Activated CD8-positive, alpha-beta memory T cell treated with anti-CD3 and anti-CD28 coated beads, Interleukin-2, amount 10 ng/mL, durations not matched to agents 7 days and 5 days (primary cell): ENCODE measurements at regions not wholly inside any gene's neighbourhood (a gene's known extent, or its start where the extent isn't known, plus 50 kb on each side); places are given as distances from the start of the nearest gene placed in this dataset.

Experiments used
- ATAC-seq: fragments of 150-1000 bp; cut with Tn5 transposase; one replicate; pipeline ENCODE4 v1.10.0; 2021; ENCODE audit warnings: moderate library complexity
- CTCF ChIA-PET: fragments of 350-600 bp; sonication (Branson Sonifier 250); formaldehyde crosslinking; loops from one replicate; lab custom pipeline; 2021; ENCODE audit warnings: antibody characterized with exemption; lab: Charles Lee
- DNase-seq: peaks from one replicate; pipeline ENCODE4 v3.0.0-alpha.2; 2020
- H3K27ac Mint-ChIP-seq: one replicate; pipeline ENCODE4 v1.8.0; 2021; ENCODE audit warnings: mild to moderate bottlenecking, mixed read lengths
- H3K27me3 Mint-ChIP-seq: one replicate; pipeline ENCODE4 v1.8.0; 2021; ENCODE audit warnings: mixed read lengths
- H3K36me3 Mint-ChIP-seq: one replicate; pipeline ENCODE4 v1.8.0; 2021; ENCODE audit warnings: mild to moderate bottlenecking, mixed read lengths
- H3K4me1 Mint-ChIP-seq: one replicate; pipeline ENCODE4 v1.8.0; 2021; ENCODE audit warnings: mixed read lengths
- H3K4me3 Mint-ChIP-seq: one replicate; pipeline ENCODE4 v1.8.0; 2021; ENCODE audit warnings: mild to moderate bottlenecking, moderate library complexity, mixed read lengths
- H3K9me3 Mint-ChIP-seq: one replicate; pipeline ENCODE4 v1.8.0; 2022; ENCODE audit warnings: low read depth, mixed read lengths

DNA sequence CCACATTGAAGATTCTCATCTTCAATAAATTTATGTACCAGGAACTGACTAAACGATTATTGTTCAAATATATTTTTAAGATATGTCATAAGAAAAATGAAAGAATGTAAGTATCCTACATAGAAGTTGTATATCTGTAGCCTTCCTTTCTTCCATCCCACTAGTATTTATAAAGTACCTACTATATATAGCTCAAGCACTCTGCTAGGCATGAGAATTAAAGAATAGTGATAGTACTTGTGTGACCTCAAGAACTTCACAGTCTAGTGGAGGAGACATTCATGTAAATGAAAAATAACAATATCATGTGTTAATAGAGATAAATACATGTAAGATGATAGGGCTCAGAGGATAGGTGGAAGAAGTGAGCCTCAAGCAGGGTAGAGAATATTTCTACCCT, 201.0 kb upstream of the HMHB1 start:
- Mint-ChIP-seq H3K9me3 (peaks cover 7% of the 10 kb centered on the region), H3K4me3 (no peak overlapping the region), H3K27ac (no peak overlapping the region), H3K36me3 (peaks cover 55% of the 10 kb centered on the region), H3K4me1 (peaks cover 24% of the 10 kb centered on the region), H3K27me3 (no peaks in the 10 kb centered on the region)
- ATAC-seq (no peak), DNase-seq (no peak)
- CTCF ChIA-PET, result no interaction called here

DNA sequence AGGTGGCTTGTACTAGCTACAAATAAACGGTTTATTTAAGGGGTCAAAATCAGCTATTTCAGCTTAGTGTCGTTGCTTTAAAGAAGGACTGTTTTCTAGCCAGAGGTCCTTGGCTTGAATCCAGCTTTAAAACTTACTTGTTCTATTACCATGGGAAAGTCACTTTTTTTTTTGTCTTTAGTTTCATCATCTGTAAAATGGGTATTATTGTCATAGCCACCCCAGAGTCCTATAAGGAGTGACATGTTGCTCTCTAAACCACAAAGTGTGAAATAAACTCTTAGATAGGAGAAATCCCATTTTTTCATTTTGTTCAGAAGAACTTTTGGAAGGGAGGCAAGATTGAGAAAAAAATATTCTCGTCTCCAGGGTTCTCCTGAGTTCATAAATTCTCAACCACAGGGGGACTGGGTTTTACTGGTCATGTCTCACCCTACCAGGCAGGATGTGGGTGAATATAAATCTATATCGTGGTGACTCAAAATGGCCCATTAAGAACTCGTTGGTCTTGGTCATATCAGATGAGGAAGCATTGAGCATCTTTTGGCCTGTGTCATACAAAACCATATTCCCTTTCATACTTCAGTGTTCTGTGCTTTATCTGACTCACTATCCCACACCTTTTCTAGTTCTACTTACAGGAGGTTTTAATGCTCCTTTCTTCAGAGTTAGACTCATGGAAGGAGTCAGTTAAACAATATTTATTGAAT, 202.7 kb upstream of the NR3C1 start:
- H3K4me3 Mint-ChIP-seq, result peak overlapping the region; percentile 66
- peak; percentile 82 for ATAC-seq
- peaks cover 9% of the 10 kb centered on the region for H3K9me3 Mint-ChIP-seq
- H3K4me1 Mint-ChIP-seq, result peaks cover 51% of the 10 kb centered on the region
- peak; percentile 77 for DNase-seq
- H3K27me3 Mint-ChIP-seq, result no peaks in the 10 kb centered on the region
- H3K27ac Mint-ChIP-seq, result peak overlapping the region; percentile 94
- peaks cover 55% of the 10 kb centered on the region for H3K36me3 Mint-ChIP-seq
- CTCF ChIA-PET, result interaction anchor here (0.9 to 1.8 kb wide), 7 partner anchors 12 to 821 kb away, joined by 3 to 9 read pairs (median 3); no protein-coding TSS in a partner anchor

DNA sequence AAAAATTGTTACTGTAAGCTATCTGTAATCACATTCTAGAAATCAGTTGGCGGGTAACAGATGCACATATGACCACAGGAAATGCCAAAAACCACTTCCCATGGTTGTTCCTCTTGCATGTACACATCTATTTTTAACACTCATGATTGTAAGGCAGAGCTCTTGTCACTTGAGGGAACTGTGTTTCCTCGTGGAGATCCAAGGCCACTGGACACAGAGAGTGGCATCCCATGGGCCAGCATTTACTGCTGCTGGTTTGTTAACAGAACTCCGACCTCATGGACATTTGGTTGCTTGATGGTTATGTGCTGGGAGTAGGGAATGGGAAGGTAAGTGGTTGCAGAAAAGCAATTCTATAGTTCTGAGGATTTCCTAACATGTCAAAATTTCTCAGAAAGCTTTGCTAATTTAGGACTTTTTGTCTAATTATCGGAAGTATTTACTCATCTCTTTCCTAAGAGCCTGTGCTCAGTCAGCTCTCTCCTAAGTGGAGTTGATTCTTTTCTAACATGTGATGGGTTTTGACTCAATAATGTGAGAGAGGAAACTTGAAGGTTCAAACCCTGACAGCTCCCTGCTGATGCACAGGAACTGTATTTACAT, 202.0 kb upstream of the NR3C1 start:
- H3K4me3 Mint-ChIP-seq, result peak overlapping the region; percentile 66
- peak overlapping the region; percentile 94 for H3K27ac Mint-ChIP-seq
- H3K4me1 Mint-ChIP-seq, result peaks cover 51% of the 10 kb centered on the region
- DNase-seq (peak; percentile 87), ATAC-seq (peak; percentile 57)
- CTCF ChIA-PET, result interaction anchor here (0.7 to 1.8 kb wide), 9 partner anchors 13 to 821 kb away, joined by 3 to 9 read pairs (median 3); no protein-coding TSS in a partner anchor
- H3K9me3 Mint-ChIP-seq, result peaks cover 9% of the 10 kb centered on the region
- H3K36me3 Mint-ChIP-seq, result peaks cover 51% of the 10 kb centered on the region
- no peaks in the 10 kb centered on the region for H3K27me3 Mint-ChIP-seq

DNA sequence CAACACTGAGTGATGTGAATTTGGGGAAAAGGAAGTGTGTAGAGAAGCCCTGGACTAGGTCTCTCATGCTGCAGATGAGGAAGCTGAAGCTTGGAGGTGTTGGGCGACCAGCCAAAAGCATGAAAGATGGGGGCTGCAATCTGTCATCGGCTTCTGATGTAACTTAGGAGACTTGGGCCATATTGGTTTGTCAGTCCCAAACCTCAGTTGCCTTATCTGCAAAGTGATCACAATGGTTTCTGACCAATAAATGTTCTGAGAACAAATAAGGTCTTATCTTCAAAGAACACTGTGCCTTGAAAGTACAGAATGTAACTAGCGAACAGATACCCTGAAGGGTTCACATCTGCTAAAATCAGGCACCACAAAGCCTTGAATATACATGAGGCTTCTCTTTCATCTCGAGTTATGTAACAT, 198.4 kb upstream of the NR3C1 start:
- Mint-ChIP-seq H3K27me3 (no peaks in the 10 kb centered on the region), H3K4me1 (peaks cover 48% of the 10 kb centered on the region), H3K36me3 (peaks cover 28% of the 10 kb centered on the region), H3K4me3 (no peak overlapping the region), H3K27ac (no peak overlapping the region), H3K9me3 (peaks cover 4% of the 10 kb centered on the region)
- DNase-seq (no peak), ATAC-seq (no peak)
- CTCF ChIA-PET, result no interaction called here

DNA sequence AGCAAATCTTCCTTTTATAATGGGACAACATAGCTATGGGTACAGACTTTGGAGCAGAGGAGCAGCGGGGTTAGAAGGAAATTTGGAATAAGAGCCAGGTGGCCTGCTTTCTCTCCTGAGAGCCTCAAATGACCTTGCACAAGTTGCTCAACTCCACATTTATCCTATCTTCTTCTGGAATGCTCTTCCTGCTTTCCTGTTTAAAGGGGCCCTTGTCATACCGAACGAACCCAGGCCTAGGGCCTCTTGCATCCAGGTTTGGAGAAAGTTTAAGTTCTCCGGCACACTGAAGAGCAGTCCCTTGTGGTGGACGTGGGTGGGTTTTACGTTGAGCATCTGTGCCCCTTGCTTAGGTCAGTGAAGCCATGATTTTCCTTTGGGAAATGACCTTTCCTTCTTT, 197.9 kb upstream of the NR3C1 start:
- Mint-ChIP-seq H3K36me3 (peaks cover 26% of the 10 kb centered on the region), H3K4me3 (no peak overlapping the region), H3K9me3 (peaks cover 4% of the 10 kb centered on the region), H3K4me1 (peaks cover 45% of the 10 kb centered on the region), H3K27ac (no peak overlapping the region), H3K27me3 (no peaks in the 10 kb centered on the region)
- DNase-seq, result no peak
- ATAC-seq, result no peak
- CTCF ChIA-PET, result no interaction called here

DNA sequence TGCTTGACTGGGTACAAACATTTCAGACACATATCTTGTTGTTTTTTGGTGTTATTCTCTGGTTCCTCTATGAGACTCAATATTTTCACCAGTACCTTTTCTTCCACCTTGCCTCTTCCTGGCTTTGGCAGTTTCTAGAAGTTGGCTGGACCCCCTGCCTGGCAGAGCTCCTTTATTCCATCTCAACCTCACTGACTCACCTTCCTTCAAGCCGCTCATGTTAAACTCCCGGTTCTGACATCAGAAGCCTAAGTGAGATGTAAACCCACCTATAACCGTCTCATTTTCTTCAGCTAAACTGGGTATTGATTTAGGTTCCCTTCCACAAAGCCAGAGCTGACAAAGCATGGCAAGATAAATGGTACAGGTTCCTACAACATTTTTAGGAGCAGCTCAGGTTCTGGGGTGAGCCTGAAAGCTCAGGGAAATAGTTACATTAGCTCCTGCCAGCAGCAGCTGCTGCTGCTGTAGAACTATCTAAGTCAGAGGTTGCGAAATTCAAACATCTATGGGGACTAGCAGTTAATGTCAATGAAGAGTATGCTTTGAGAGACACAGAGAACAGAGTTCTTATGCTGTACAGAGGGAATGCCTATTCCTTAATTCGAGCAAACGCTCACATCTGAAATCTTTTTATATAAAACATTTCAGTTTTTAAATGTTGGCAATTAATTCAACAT, 197.1 kb upstream of the NR3C1 start:
- Mint-ChIP-seq H3K9me3 (peaks cover 4% of the 10 kb centered on the region), H3K4me1 (peaks cover 45% of the 10 kb centered on the region), H3K27ac (no peak overlapping the region), H3K27me3 (no peaks in the 10 kb centered on the region), H3K4me3 (no peak overlapping the region), H3K36me3 (peaks cover 26% of the 10 kb centered on the region)
- DNase-seq (no peak), ATAC-seq (no peak)
- CTCF ChIA-PET, result no interaction called here

DNA sequence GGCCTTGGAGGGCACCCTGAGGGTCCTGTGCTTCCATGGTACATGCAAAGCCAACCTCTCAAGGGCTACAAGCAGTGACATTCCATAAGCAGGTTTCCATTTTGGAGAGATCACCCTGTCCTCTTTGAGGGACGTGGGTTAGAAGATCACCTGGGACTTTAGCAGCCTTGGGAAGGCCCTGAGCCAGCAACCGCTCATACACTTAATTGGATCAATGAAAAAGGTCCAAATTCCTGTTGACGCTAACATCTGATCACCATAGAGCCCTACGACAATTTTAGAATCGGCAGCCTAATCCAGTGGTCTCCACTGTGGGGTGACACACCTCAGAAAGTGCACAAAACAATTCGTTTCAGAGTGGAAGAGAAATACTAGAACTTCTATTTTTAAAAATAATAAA, 196.0 kb upstream of the NR3C1 start:
- peaks cover 4% of the 10 kb centered on the region for H3K9me3 Mint-ChIP-seq
- CTCF ChIA-PET, result no interaction called here
- H3K4me3 Mint-ChIP-seq, result no peak overlapping the region
- ATAC-seq (no peak), DNase-seq (no peak)
- H3K36me3 Mint-ChIP-seq, result peaks cover 20% of the 10 kb centered on the region
- H3K27me3 Mint-ChIP-seq, result no peaks in the 10 kb centered on the region
- peaks cover 45% of the 10 kb centered on the region for H3K4me1 Mint-ChIP-seq
- no peak overlapping the region for H3K27ac Mint-ChIP-seq

DNA sequence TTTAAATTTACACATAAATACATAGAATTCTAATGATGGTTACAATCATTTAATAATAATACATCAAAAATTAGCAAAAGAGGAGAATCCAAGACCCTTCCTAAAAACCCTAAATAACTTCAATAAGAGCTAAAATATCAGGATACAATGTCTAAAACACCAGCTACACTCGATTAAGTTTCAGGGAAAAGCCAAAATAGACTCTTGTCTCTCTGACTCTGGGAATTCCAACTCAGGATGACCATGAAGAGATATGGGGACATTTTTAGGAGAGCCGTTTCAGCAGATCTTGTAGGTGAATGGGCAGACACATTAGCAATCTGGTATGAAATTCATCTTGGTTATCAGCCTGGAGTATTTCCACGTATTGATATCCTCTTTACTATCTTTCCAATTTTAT, 193.3 kb upstream of the NR3C1 start:
- CTCF ChIA-PET, result no interaction called here

DNA sequence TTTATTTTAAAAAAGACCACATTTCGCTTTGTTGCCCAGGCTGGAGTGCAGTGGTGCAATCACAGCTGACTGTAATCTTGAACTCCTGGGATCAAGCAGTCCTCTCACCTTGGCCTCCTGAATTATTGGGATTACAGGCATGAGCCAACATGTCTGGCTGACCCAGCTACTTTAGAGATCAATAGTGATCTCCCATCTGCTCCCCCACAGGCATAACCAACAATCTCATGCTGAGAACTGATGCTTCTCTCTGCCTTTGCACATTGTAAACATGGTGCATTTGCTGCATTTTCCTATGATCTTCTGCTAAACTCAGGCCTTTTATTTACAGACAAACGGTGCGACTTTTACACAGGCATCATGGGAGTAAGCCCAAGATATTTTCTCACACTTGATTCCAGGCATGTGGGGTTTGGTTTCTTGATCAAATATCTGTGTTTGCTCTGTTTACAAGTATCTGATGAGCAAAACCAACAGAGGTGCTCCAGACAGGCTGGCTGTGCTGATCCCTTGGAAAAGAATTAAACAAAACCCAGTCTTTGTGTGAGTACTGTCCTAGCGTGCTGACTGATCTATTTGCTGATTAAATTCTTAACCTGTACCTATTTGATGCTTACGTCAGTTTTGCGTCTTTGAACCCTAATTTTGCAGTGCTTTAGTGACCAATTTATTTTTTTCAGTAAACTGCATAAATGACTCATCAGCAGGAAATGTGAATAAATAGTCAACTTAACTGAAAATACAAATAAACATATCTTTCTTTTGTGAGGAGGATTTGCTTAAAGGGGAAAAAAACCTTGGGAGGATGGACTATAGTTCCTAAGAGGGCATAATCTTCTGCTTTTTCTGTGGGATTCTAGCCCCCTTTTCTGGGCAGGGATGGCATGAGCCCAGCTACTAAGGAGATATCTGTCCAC, 191.7 kb upstream of the NR3C1 start:
- no peak overlapping the region for H3K4me3 Mint-ChIP-seq
- CTCF ChIA-PET, result no interaction called here
- H3K27ac Mint-ChIP-seq, result peak overlapping the region; percentile 67
- peaks cover 37% of the 10 kb centered on the region for H3K4me1 Mint-ChIP-seq
- peaks cover 10% of the 10 kb centered on the region for H3K36me3 Mint-ChIP-seq
- no peaks in the 10 kb centered on the region for H3K27me3 Mint-ChIP-seq
- peaks cover 2% of the 10 kb centered on the region for H3K9me3 Mint-ChIP-seq
- DNase-seq (no peak), ATAC-seq (peak; percentile 67)

More for the DNA sequence above, 193.3 kb upstream of the NR3C1 start:
- DNase-seq (no peak), ATAC-seq (no peak)
- Mint-ChIP-seq H3K9me3 (peaks cover 2% of the 10 kb centered on the region), H3K4me1 (peaks cover 41% of the 10 kb centered on the region), H3K4me3 (no peak overlapping the region), H3K36me3 (peaks cover 10% of the 10 kb centered on the region), H3K27ac (no peak overlapping the region), H3K27me3 (no peaks in the 10 kb centered on the region)

DNA sequence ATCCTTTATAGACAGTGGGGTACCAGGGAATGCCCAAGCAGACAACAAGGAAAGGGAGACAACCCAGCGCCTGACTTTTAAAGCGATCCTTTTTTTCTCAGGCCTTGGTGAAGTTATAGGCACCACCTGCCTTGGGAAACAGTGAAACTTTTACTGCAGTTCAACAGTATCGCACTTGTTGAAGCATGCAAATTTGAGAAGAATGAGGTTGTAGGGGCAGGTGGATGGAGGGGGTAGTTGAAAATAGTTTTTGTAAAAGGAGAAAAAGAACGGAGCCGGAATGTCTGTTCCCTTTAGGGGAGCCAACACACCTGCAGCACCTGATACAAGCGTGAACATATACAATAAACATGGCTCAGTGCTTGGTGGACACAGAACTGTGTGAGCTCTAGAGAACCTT, 190.2 kb upstream of the NR3C1 start:
- H3K27ac Mint-ChIP-seq, result no peak overlapping the region
- peaks cover 44% of the 10 kb centered on the region for H3K4me1 Mint-ChIP-seq
- CTCF ChIA-PET, result interaction anchor here (1.1 kb wide), 1 partner anchor 591 kb away, joined by 3 read pairs; no protein-coding TSS in a partner anchor
- DNase-seq (no peak), ATAC-seq (no peak)
- H3K36me3 Mint-ChIP-seq, result peaks cover 10% of the 10 kb centered on the region
- H3K27me3 Mint-ChIP-seq, result no peaks in the 10 kb centered on the region
- no peak overlapping the region for H3K4me3 Mint-ChIP-seq
- H3K9me3 Mint-ChIP-seq, result peaks cover 2% of the 10 kb centered on the region

DNA sequence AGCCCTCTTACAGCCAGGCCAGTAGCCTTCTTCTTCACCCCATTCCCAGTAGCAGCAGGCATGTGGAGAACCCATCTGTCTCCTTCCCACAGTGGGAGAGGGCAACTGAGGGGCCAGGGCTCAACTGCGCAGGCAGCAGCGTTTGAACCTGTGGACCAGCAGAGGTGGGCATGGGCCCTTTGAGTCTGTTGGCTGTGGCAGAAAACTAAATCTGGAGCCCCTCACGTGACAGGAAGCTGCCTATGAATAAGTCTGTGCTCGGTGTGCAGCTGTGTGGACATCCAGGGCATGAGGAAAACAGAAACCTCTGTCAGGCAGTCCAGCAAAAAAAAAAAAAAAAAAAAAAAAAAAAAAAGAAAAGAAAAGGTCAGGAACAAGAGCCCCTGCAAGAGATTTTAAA, 189.2 kb upstream of the NR3C1 start:
- Mint-ChIP-seq H3K27ac (peak overlapping the region; percentile 25), H3K36me3 (peaks cover 4% of the 10 kb centered on the region), H3K4me1 (peaks cover 55% of the 10 kb centered on the region), H3K27me3 (no peaks in the 10 kb centered on the region), H3K9me3 (no peaks in the 10 kb centered on the region), H3K4me3 (no peak overlapping the region)
- peak; percentile 78 for ATAC-seq
- CTCF ChIA-PET, result no interaction called here
- peak; percentile 71 for DNase-seq

DNA sequence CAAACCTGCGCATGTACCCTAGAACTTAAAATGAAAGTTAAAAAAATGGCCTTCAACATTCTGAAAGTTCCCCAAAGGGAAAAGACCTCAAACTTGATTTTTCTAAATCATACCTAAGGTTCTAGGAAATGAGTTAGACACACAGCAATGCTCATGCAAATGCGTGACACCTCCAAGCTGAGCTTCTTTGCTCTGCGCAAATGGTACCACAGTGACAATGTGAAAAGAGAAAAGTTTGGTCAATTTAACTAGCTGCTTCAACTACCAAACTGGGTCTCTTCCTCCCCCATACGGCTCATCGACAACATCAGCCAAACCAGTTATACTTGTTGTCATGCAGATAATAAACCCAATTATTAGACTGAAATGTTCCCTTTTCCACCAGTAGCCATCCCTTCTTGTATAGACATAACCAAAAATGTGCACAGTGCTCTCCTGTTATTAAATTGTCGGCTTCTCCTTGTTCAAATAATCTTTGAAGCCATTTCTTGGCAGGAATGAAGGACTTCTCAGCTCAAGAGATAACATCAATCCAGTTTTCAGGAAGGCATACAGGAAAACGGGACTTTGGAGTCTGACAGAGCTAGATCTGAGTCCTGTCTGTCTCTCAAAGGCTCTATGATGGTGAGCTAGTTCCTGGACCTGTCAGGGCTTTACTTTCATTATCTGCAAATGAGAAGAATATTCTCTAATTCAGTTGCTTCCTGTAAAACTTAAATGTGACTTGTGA, 185.6 kb upstream of the NR3C1 start:
- DNase-seq (no peak), ATAC-seq (no peak)
- Mint-ChIP-seq H3K27ac (no peak overlapping the region), H3K27me3 (no peaks in the 10 kb centered on the region), H3K4me1 (peaks cover 60% of the 10 kb centered on the region), H3K36me3 (peaks cover 14% of the 10 kb centered on the region), H3K9me3 (no peaks in the 10 kb centered on the region), H3K4me3 (no peak overlapping the region)
- CTCF ChIA-PET, result interaction anchor here (0.7 to 1.1 kb wide), 2 partner anchors 16 to 185 kb away, joined by 3 read pairs; partner anchors contain the start of gene NR3C1
